H1 (cell line): ENCODE measurements at regions not wholly inside any gene's neighbourhood (a gene's known extent, or its start where the extent isn't known, plus 50 kb on each side); places are given as distances from the start of the nearest gene placed in this dataset.

ENCODE experiments used
- CTCF ChIA-PET: fragments of 300-600 bp; sonication (Branson Sonifier 250); formaldehyde crosslinking; loops from one replicate; lab custom pipeline; 2021; ENCODE audit not compliant: partially characterized antibody; lab: Charles Lee
- POLR2A ChIA-PET: fragments of 300-600 bp; sonication (Branson Sonifier 250); formaldehyde crosslinking; loops from one replicate; lab custom pipeline; 2021; ENCODE audit warnings: inconsistent platforms; ENCODE audit not compliant: partially characterized antibody; lab: Charles Lee
- DNase-seq, 2 experiments: peaks; one replicate each; pipeline versions ENCODE4 v3.0.0 to v3.0.0-alpha.2; 2010 to 2022; ENCODE audit warnings: low spot score in 2 of 2, low read depth in 1 of 2, mixed read lengths in 1 of 2
- FAIRE-seq: peaks from 2 replicates; lab custom pipeline; 2011; peaks lifted over from hg19 to GRCh38; lab: Jason Lieb, UNC
- H2AFZ ChIP-seq: 2 replicates; pipeline ENCODE4 v1.8.1; 2012; ENCODE audit warnings: low read length, inconsistent platforms
- H2AK5ac ChIP-seq: 2 replicates; pipeline ENCODE4 v1.6.1; 2013; ENCODE audit warnings: low read depth, low read length
- H2BK120ac ChIP-seq: replicated peaks from 2 replicates; pipeline ENCODE3; 2013; ENCODE audit warnings: low read depth, low read length, inconsistent platforms
- H2BK12ac ChIP-seq: 2 replicates; pipeline ENCODE4 v1.6.1; 2013; ENCODE audit warnings: low read depth, low read length
- H2BK15ac ChIP-seq: 2 replicates; pipeline ENCODE4 v1.6.1; 2013; ENCODE audit warnings: low read length
- H2BK20ac ChIP-seq: 2 replicates; pipeline ENCODE4 v1.6.1; 2013; ENCODE audit warnings: low read length
- H2BK5ac ChIP-seq: 2 replicates; pipeline ENCODE4 v1.6.1; 2013; ENCODE audit warnings: low read depth, low read length
- H3K14ac ChIP-seq: 2 replicates; pipeline ENCODE4 v1.6.1; 2013; ENCODE audit warnings: inconsistent platforms; ENCODE audit not compliant: insufficient read length
- H3K18ac ChIP-seq: 2 replicates; pipeline ENCODE4 v1.6.1; 2013; ENCODE audit warnings: low read length; ENCODE audit errors: extremely low read depth
- H3K23ac ChIP-seq: 2 replicates; pipeline ENCODE4 v1.6.1; 2013; ENCODE audit warnings: inconsistent platforms; ENCODE audit not compliant: insufficient read length
- H3K23me2 ChIP-seq: 2 replicates; pipeline ENCODE4 v1.6.1; 2013; ENCODE audit warnings: low read depth, low read length
- H3K27ac ChIP-seq: 2 replicates; pipeline ENCODE4 v1.6.1; 2011; ENCODE audit warnings: low read depth, low read length, inconsistent platforms
- H3K27me3 ChIP-seq, 4 experiments: replicated peaks in 1 of 4; 1 replicate in 1 of 4; 2 replicates in 3 of 4; pipeline versions ENCODE4 v1.6.1 to v1.8.1; 2011 to 2013; ENCODE audit warnings: low read length in 3 of 4, mild to moderate bottlenecking in 3 of 4, inconsistent platforms in 2 of 4, mixed read lengths in 2 of 4, moderate library complexity in 1 of 4; ENCODE audit not compliant: control insufficient read depth in 3 of 4, insufficient read depth in 3 of 4; ENCODE audit errors: extremely low read depth in 1 of 4
- H3K36me3 ChIP-seq, 4 experiments: 2 replicates each; pipeline versions ENCODE4 v1.6.1 to v1.8.1; 2011 to 2013; ENCODE audit warnings: mild to moderate bottlenecking in 4 of 4, low read length in 3 of 4, moderate library complexity in 2 of 4, control low read depth in 1 of 4, inconsistent platforms in 1 of 4; ENCODE audit not compliant: insufficient read depth in 4 of 4, control insufficient read depth in 2 of 4
- H3K4ac ChIP-seq: replicated peaks from 2 replicates; pipeline ENCODE3; 2013; ENCODE audit warnings: low read length, low read depth, mixed read lengths, inconsistent platforms; ENCODE audit not compliant: insufficient read length
- H3K4me1 ChIP-seq, 4 experiments: replicated peaks in 1 of 4; 1 replicate in 1 of 4; 2 replicates in 3 of 4; pipeline versions ENCODE4 v1.6.1 to v1.8.1; 2011 to 2013; ENCODE audit warnings: low read length in 3 of 4, inconsistent platforms in 2 of 4, mixed read lengths in 1 of 4; ENCODE audit not compliant: insufficient read depth in 4 of 4, control insufficient read depth in 3 of 4
- H3K4me2 ChIP-seq, 2 experiments: 2 replicates each; pipeline versions ENCODE4 v1.6.1 to v1.8.1; 2011 to 2013; ENCODE audit warnings: low read depth in 2 of 2, low read length in 2 of 2, control low read depth in 1 of 2, inconsistent platforms in 1 of 2, mild to moderate bottlenecking in 1 of 2; ENCODE audit not compliant: insufficient read depth in 1 of 2
- H3K4me3 ChIP-seq, 4 experiments: fragments of 200-600, 300-600 bp in 1 of 4; sonication (generic), shearing (Covaris generic), sonication (Bioruptor Twin) in 1 of 4; 2 replicates each; pipeline versions ENCODE4 v1.5.1 to v1.8.1; 2011 to 2016; ENCODE audit warnings: low read length in 4 of 4, low read depth in 3 of 4, control low read depth in 2 of 4, inconsistent platforms in 2 of 4, mild to moderate bottlenecking in 2 of 4, mixed read lengths in 1 of 4, moderate library complexity in 1 of 4; ENCODE audit not compliant: insufficient read depth in 2 of 4; ENCODE audit errors: extremely low read depth in 1 of 4
- H3K56ac ChIP-seq: replicated peaks from 2 replicates; pipeline ENCODE3; 2013; ENCODE audit warnings: low read depth, mild to moderate bottlenecking, mixed read lengths, low read length, inconsistent platforms; ENCODE audit not compliant: insufficient read length
- H3K79me1 ChIP-seq: 2 replicates; pipeline ENCODE4 v1.6.1; 2013; ENCODE audit warnings: low read depth, low read length, control low read depth
- H3K79me2 ChIP-seq, 2 experiments: 2 replicates each; pipeline versions ENCODE4 v1.6.1 to v1.8.1; 2012 to 2013; ENCODE audit warnings: low read length in 2 of 2, mild to moderate bottlenecking in 2 of 2, inconsistent platforms in 1 of 2; ENCODE audit not compliant: insufficient read depth in 2 of 2, control insufficient read depth in 1 of 2
- H3K9ac ChIP-seq, 4 experiments: replicated peaks in 1 of 4; 1 replicate in 1 of 4; 2 replicates in 3 of 4; pipeline versions ENCODE4 v1.6.1 to v1.8.1; 2011 to 2013; ENCODE audit warnings: low read depth in 3 of 4, low read length in 3 of 4, control low read depth in 2 of 4, mild to moderate bottlenecking in 2 of 4, moderate library complexity in 2 of 4, inconsistent platforms in 1 of 4; ENCODE audit errors: extremely low read depth in 1 of 4
- H3K9me3 ChIP-seq, 2 experiments: 2 replicates each; pipeline versions ENCODE4 v1.6.1 to v1.8.1; 2012 to 2013; ENCODE audit warnings: mild to moderate bottlenecking in 2 of 2, moderate library complexity in 2 of 2, control low read depth in 1 of 2, inconsistent platforms in 1 of 2, low read depth in 1 of 2, low read length in 1 of 2, mixed read lengths in 1 of 2; ENCODE audit not compliant: insufficient read depth in 2 of 2
- H4K20me1 ChIP-seq, 2 experiments: replicated peaks in 1 of 2; 2 replicates each; pipeline versions ENCODE3 to v1.8.1; 2011 to 2013; ENCODE audit warnings: inconsistent platforms in 2 of 2, low read length in 2 of 2, mild to moderate bottlenecking in 1 of 2; ENCODE audit not compliant: insufficient read depth in 2 of 2, control insufficient read depth in 1 of 2
- H4K5ac ChIP-seq: 2 replicates; pipeline ENCODE4 v1.6.1; 2013; ENCODE audit warnings: low read length, low read depth, mixed read lengths, inconsistent platforms; ENCODE audit not compliant: insufficient read length
- H4K8ac ChIP-seq: 2 replicates; pipeline ENCODE4 v1.8.0; 2013; ENCODE audit warnings: mild to moderate bottlenecking, moderate library complexity, low read length, inconsistent platforms; ENCODE audit not compliant: insufficient read depth; ENCODE audit errors: extremely low read depth
- H4K91ac ChIP-seq: replicated peaks from 2 replicates; pipeline ENCODE3; 2013; ENCODE audit warnings: low read length, mixed read lengths, inconsistent platforms; ENCODE audit not compliant: insufficient read length
- CREB1 ChIP-seq: IDR thresholded peaks from 2 replicates; pipeline ENCODE4 v1.6.1; 2012; ENCODE audit warnings: inconsistent platforms
- MAFK ChIP-seq: IDR thresholded peaks from 2 replicates; pipeline ENCODE4 v1.6.1; 2012; ENCODE audit warnings: low read depth, mild to moderate bottlenecking, improper control_type of control experiment, low read length
- POLR2A ChIP-seq, 2 experiments: IDR thresholded peaks; 1 replicate in 1 of 2; 2 replicates in 1 of 2; pipeline ENCODE4 v1.6.1; 2011; ENCODE audit warnings: low read depth in 2 of 2, low read length in 2 of 2, mild to moderate bottlenecking in 2 of 2; ENCODE audit errors: control extremely low read depth in 1 of 2
- RBBP5 ChIP-seq: IDR thresholded peaks from 2 replicates; pipeline ENCODE4 v1.7.1; 2012; ENCODE audit warnings: low read depth, mild to moderate bottlenecking, inconsistent platforms, low read length, moderate library complexity, borderline replicate concordance
- TEAD4 ChIP-seq: IDR thresholded peaks from 2 replicates; pipeline ENCODE4 v1.6.1; 2012; ENCODE audit warnings: low read depth, low read length, inconsistent platforms, mixed read lengths
- WGBS, 2 experiments: shearing (Covaris generic) in 1 of 2; methylation state at CpG; one replicate each; pipeline versions ENCODE4 v1.1.6 to v1.1.7; 2013 to 2015; ENCODE audit warnings: low lambda C conversion rate in 2 of 2, mixed read lengths in 2 of 2, inconsistent platforms in 1 of 2, low coverage in 1 of 2, missing lambda C conversion rate in 1 of 2; ENCODE audit not compliant: insufficient replicate concordance in 2 of 2, insufficient coverage in 1 of 2, insufficient read length in 1 of 2; ENCODE audit errors: extremely low coverage in 1 of 2, missing lambda C conversion rate in 1 of 2; 5-methylcytosine and 5-hydroxymethylcytosine counted together

DNA sequence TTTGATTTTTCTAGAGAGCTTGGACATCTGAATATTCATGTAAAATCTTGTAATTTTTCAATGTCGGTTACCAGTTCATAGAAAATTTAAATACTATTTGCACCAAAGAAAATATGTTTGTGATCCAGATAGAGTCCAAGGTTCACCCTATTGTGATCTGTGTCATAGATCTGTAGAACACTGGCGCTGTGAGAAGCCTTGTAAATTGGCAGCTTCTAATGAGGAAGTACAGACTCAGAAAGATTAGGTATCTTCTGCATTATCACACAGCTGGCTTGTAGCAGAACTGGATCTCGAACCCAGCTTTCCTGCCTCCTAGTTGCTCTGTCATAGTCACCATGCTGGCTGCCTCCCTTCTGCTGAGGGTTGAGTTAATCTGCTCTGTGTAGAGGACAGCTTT is 106.5 kb upstream of the PAK3 start:
- Histone ChIP-seq H4K5ac (no peak overlapping the region), H3K4ac (no peak overlapping the region), H4K91ac (no peak overlapping the region), H3K27ac (no peak overlapping the region), H3K79me2 (no peaks in the 10 kb centered on the region), H2BK20ac (no peak overlapping the region), H3K9me3 (no peaks in the 10 kb centered on the region), H3K4me1 (no peaks in the 10 kb centered on the region), H3K4me2 (no peak overlapping the region), H2BK12ac (no peak overlapping the region), H3K4me3 (no peak overlapping the region), H2AFZ (no peak overlapping the region), H3K18ac (no peak overlapping the region), H3K14ac (no peak overlapping the region), H3K27me3 (no peaks in the 10 kb centered on the region), H2BK120ac (no peak overlapping the region), H3K79me1 (no peaks in the 10 kb centered on the region), H3K9ac (no peak overlapping the region), H2BK5ac (no peak overlapping the region), H3K23ac (no peak overlapping the region), H2AK5ac (no peak overlapping the region), H4K20me1 (no peaks in the 10 kb centered on the region), H4K8ac (no peak overlapping the region), H3K23me2 (no peaks in the 10 kb centered on the region), H2BK15ac (no peak overlapping the region), H3K36me3 (no peaks in the 10 kb centered on the region), H3K56ac (no peak overlapping the region)
- CTCF ChIA-PET = interaction anchor here (0.7 to 4.6 kb wide), 5 partner anchors 10 to 136 kb away, joined by 3 to 42 read pairs (median 6); partner anchors contain the start of gene PAK3
- POLR2A ChIA-PET = no interaction called here
- 90% methylated on average over 3 of the region's 3 CpGs; no CpG with 5 or more reads in 1 of the 2 experiments for WGBS, 2 experiments
- FAIRE-seq (no peak), DNase-seq (no peak)
- TF ChIP-seq CREB1 (no peak), MAFK (no peak), POLR2A (IDR thresholded peaks at IDR 0.05; ENCODE audit: control extremely low read depth in 1 of 2, low read depth in 2 of 2, low read length in 2 of 2) (no peak), TEAD4 (no peak), RBBP5 (no peak)
